GM10266 (cell line): ENCODE measurements at regions not wholly inside any gene's neighbourhood (a gene's known extent, or its start where the extent isn't known, plus 50 kb on each side); places are given as distances from the start of the nearest gene placed in this dataset.

Experiments
- DNase-seq: peaks from one replicate; pipeline ENCODE4 v3.0.0; 2012; ENCODE audit errors: extremely low spot score
- CTCF ChIP-seq: IDR thresholded peaks from 2 replicates; pipeline ENCODE4 v1.5.1; 2012; ENCODE audit warnings: mild to moderate bottlenecking, low read depth; ENCODE audit not compliant: control insufficient read depth, insufficient read depth; ENCODE audit errors: missing control alignments

DNA sequence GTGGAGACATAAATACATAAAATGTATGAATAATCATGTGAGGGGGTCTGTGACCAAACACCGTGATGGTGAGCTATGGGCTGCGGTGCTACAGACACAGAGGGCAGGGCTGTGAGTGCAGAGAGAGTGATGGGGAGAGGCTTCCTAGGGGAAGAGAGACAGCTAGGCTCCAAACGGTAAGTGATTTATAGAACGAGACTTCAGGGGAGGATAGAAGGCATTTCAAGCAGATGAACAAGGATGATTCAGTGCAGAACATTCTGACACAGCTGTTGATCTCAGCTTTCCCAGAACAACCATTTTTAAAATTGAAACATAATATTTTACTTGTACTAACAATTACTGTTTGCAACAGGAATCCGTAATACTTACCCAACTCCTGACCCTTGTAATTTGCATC, 100.7 kb downstream of the GAS1 start:
- DNase-seq: no peak
- no peak for TF ChIP-seq CTCF

GRCh38 chr9:86843206-86843605, 104.1 kb downstream of the GAS1 start:
- no peak for DNase-seq
- TF ChIP-seq CTCF: no peak

DNA sequence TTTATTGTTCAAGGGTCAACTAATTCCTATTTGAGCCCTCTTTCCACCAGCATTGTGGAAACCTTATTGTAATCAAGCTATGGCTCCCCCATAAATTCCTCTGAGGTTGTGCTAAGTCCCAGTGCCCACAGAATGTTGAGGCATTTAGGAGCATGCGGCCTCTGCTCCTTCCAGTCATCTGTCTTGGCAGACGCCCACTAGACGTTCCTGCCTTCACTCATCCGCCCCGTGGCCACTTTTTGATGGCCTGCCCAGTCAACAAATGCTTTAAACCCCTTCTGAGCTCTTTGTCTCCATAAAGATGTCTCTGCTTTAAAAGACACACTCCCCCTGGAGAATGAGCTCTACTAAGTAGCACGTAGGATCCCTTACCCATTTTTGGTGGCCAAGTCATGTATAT, 104.7 kb downstream of the GAS1 start:
- TF ChIP-seq CTCF: no peak
- DNase-seq: no peak

DNA sequence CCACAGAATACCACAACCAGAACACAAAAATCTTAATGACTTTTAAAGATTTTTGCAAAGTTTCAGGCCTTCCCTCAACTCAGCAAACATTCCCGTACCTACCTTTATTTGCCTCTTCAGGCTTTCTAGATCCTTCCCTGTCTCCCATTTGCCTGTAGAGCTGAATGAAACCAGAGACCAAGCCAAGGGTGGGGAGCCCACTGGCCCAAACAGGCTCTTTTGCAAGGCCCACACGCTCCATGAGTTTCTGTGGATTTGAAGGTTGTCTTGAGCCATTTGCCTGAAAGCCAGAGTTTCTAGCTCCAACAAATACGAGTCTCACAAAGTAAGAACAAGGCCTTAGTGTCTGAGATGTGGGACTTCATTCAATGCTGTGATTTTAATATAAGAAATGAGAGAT, 107.8 kb downstream of the GAS1 start:
- TF ChIP-seq CTCF: no peak

DNA sequence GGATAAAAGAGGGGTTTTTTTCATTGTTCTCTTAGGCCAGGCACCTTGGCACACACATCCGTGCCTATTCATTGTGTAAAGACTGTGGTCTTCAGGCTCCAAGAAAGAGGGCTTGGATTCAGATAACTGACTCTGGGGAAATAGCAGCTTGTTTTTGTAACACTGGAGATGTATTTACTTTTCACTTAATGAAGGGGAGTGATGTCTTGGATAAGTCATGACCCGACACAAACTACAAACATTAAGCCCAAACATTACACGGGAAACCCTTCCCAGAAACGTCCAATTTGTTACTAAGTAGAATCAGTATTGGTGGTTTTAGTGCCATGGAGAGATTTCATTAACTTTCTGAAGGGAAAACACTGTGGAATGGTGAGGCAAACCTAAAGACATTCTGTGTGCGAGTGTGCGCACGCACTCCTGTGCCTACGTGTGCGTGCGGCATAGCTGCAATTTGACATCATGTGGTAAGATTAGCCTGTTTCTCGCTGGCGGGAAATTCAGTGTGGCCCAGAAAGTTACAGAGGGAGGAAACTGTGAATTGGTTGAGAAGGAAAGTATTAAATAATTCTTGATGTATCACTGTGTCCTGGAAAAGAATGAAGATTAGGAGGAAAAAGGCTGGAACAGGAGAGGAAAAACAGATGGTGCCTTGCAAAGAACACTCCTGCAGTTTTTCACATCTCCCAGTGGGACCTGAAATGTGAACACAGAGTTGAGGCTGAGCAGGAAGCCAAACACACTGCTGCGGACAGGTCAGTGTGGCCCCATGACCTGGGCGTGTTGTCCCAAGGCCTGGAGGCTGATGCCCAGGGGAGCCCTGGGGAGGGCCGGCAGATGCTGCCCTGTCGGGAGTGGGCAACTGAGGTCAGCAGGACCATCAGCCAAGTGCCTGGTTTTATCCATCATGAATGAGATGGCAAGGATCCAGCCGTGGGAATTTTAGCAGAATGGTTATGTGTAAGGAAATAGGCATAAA, 108.5 kb downstream of the GAS1 start:
- no peak for DNase-seq
- TF ChIP-seq CTCF: no peak

More for the DNA sequence above, 107.8 kb downstream of the GAS1 start:
- DNase-seq: no peak

GRCh38 chr9:86837345-86837744, 110.0 kb downstream of the GAS1 start:
- no peak for TF ChIP-seq CTCF
- DNase-seq: no peak

GRCh38 chr9:86836797-86837196, 110.5 kb downstream of the GAS1 start:
- no peak for DNase-seq

More at GRCh38 chr9:86836797-86837196, 110.5 kb downstream of the GAS1 start:
- no peak for TF ChIP-seq CTCF
